ENCODE measurements at regions not wholly inside any gene's neighbourhood (a gene's known extent, or its start where the extent isn't known, plus 50 kb on each side); places are given as distances from the start of the nearest gene placed in this dataset.

- no peak overlapping the region for H3K27ac ChIP-seq
- H3K9me3 ChIP-seq, result peaks cover 0 to 28% (median 0%) of the 10 kb centered on the region in 3 donors
- TF ChIP-seq POLR2A (IDR thresholded peaks at IDR 0.05), result no peak
- no peak for TF ChIP-seq CTCF (IDR thresholded peaks at IDR 0.05)
- TF ChIP-seq POLR2AphosphoS5 (IDR thresholded peaks at IDR 0.05), result no peak
- no peak for TF ChIP-seq EP300 (IDR thresholded peaks at IDR 0.05)
- no peaks in the 10 kb centered on the region for H3K36me3 ChIP-seq
- H3K4me3 ChIP-seq, result no peak overlapping the region
- ATAC-seq, result no peak
- H3K4me1 ChIP-seq, result no peaks in the 10 kb centered on the region
- H3K27me3 ChIP-seq, result no peaks in the 10 kb centered on the region
These were observed 125.7 kb upstream of the TCF4 start for GRCh38 chr18:55713707-55714106.

- no peaks in the 10 kb centered on the region for H3K36me3 ChIP-seq
- H3K27ac ChIP-seq, result no peak overlapping the region
- H3K27me3 ChIP-seq, result no peaks in the 10 kb centered on the region
- H3K9me3 ChIP-seq, result peaks cover 0 to 12% (median 0%) of the 10 kb centered on the region in 3 donors
- no peak for ATAC-seq
- WGBS, 2 donors (ENCODE audit: low coverage in 1 of 2), result 54 to 85% methylated on average over 3 of the region's 3 CpGs
- H3K4me3 ChIP-seq, result no peak overlapping the region
- no peaks in the 10 kb centered on the region for H3K4me1 ChIP-seq
- TF ChIP-seq CTCF (IDR thresholded peaks at IDR 0.05) (no peak), EP300 (IDR thresholded peaks at IDR 0.05) (no peak), POLR2AphosphoS5 (IDR thresholded peaks at IDR 0.05) (no peak), POLR2A (IDR thresholded peaks at IDR 0.05) (no peak)
These were observed 118.9 kb upstream of the TCF4 start for GRCh38 chr18:55706898-55707297.

- WGBS, 2 donors (ENCODE audit: low coverage in 1 of 2), result 58 to 64% methylated on average over 5 of the region's 5 CpGs
- Histone ChIP-seq H3K4me3 (no peak overlapping the region), H3K4me1 (no peaks in the 10 kb centered on the region), H3K9me3 (peaks cover 0 to 12% (median 0%) of the 10 kb centered on the region in 3 donors), H3K27me3 (no peaks in the 10 kb centered on the region), H3K36me3 (no peaks in the 10 kb centered on the region), H3K27ac (no peak overlapping the region)
- ATAC-seq, result no peak
- no peak for TF ChIP-seq POLR2A (IDR thresholded peaks at IDR 0.05)
- no peak for TF ChIP-seq EP300 (IDR thresholded peaks at IDR 0.05)
- no peak for TF ChIP-seq CTCF (IDR thresholded peaks at IDR 0.05)
- no peak for TF ChIP-seq POLR2AphosphoS5 (IDR thresholded peaks at IDR 0.05)
These were observed 111.3 kb upstream of the TCF4 start for GRCh38 chr18:55699233-55699765.

- H3K36me3 ChIP-seq, result no peaks in the 10 kb centered on the region
- no peak for ATAC-seq
These were observed 108.8 kb upstream of the TCF4 start for GRCh38 chr18:55696811-55697210.

More at GRCh38 chr18:55696811-55697210, 108.8 kb upstream of the TCF4 start:
- 66 to 83% methylated on average over 1 to 3 of the region's 3 CpGs for WGBS, 2 donors (ENCODE audit: low coverage in 1 of 2)
- no peak for TF ChIP-seq CTCF (IDR thresholded peaks at IDR 0.05)
- TF ChIP-seq POLR2AphosphoS5 (IDR thresholded peaks at IDR 0.05), result no peak
- peaks cover 0 to 5% (median 0%) of the 10 kb centered on the region in 3 donors for H3K9me3 ChIP-seq
- no peaks in the 10 kb centered on the region for H3K27me3 ChIP-seq
- no peaks in the 10 kb centered on the region for H3K4me1 ChIP-seq
- H3K27ac ChIP-seq, result no peak overlapping the region
- no peak overlapping the region for H3K4me3 ChIP-seq

Data from gastroesophageal sphincter (tissue), 4 donors.